D341Med (cell line): ENCODE measurements at regions not wholly inside any gene's neighbourhood (a gene's known extent, or its start where the extent isn't known, plus 50 kb on each side); places are given as distances from the start of the nearest gene placed in this dataset.
"Not testable (repeated sequence)": the region's sequence is repeated elsewhere in the genome, so short reads cannot be mapped to it uniquely, and the experiment has no call there.

Source experiments
- DNase-seq: peaks from one replicate; pipeline ENCODE4 v3.0.0; 2012; ENCODE audit warnings: low spot score

GRCh38 chr5:143908959-143909358, 97.0 kb downstream of the HMHB1 start:
- DNase-seq = no peak

DNA sequence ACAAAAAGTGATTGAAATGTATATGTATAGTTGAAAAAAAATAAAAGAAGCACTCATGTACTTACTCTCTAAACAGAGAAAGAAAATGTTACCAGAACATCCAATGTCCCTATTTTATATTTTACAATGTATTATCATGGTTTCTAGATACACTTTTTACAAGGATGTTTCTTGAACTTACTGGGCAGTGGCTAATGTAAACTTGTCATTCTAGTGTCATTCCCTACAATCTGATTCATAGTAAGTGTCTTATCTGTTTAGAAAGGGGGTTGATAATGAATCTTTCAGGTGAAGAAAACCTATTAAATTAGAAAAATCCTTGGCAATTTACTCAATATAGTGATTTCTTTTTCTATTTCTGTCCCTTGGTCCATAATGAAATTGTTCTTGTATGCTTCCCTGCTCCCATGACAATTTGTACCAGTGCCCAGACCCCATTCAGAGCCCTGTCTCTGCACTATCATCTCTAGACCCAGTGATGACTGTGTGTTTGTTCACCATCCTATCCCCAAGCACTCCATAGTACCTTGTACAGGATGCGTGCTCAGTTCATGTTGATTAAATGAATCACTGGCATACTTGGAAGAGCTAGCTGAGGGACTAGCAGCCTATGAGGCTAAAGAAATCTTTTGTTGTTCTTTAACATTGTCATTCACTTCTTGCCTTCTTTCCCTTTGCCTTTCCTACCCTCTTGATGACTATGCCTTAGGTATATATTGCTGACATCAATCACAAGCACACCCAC, 101.2 kb downstream of the HMHB1 start:
- DNase-seq = no peak

GRCh38 chr5:143914756-143915155, 102.8 kb downstream of the HMHB1 start:
- DNase-seq = no peak

DNA sequence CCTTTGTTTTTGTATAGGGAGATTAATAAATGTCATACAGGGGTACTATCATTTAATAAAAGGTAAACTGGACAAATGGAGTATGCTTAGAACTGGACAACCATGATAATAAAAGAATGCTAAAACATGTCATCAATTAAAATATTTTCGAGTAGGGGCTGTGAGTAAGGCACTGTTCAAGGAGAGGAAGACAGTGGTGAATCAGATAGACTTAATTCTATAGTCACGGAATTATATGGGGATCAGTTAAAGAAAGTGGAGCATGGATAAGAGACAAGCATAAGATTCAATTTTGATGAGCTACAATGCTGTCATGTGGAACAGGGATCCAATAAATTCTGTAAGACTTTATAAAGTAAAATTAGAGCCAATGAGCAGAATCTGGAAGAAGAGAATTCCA, 104.5 kb downstream of the HMHB1 start:
- DNase-seq = no peak

GRCh38 chr5:143918961-143919360, 107.0 kb downstream of the HMHB1 start:
- DNase-seq = no peak

DNA sequence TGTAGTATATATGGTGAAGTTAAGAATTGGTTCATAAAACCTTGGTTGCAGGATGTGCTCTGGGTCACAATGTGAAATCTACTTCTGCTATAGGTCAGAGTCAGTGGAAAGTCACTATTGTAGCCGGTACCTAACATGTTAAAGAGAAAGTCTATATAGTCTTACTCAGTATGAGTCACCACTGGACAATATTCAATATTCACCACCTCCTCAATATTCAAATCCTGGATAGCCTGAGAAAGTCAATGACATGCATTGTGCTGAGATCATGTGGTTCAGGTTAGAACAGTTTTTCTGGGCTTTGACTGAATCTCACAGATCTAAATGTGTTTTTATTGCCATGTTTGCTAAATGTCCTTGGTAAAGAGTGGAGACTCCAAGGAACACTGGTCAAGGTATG, 108.8 kb downstream of the HMHB1 start:
- no peak for DNase-seq

GRCh38 chr5:143921525-143922311, 109.8 kb downstream of the HMHB1 start:
- no peak for DNase-seq

GRCh38 chr5:143922718-143923117, 110.8 kb downstream of the HMHB1 start:
- DNase-seq = no peak

GRCh38 chr5:143923634-143924266, 111.8 kb downstream of the HMHB1 start:
- DNase-seq = no peak

GRCh38 chr5:143924311-143924978, 112.5 kb downstream of the HMHB1 start:
- no peak for DNase-seq

- not testable (repeated sequence) for DNase-seq
Measured at GRCh38 chr5:143924979-143925325, 113.0 kb downstream of the HMHB1 start.

DNA sequence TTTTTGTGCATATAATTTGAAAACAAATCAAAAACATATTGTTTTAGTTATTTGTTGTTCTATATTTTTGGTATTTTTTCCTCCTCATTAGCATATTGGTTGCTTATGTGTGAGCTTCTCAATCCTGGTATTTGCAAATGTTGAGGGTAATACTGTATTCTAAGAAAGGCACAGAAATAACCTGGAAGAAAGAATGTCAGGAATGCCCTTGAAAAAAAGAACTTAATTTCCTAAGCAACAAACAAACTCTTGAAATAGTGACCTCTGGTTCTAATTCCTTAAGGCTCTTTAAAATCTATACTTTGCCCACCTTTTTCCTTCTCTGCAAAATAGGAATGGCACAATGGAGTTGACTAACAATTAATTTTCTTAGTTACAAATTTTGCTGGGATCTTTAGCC, 117.5 kb downstream of the HMHB1 start:
- DNase-seq = no peak

- no peak for DNase-seq
Measured at GRCh38 chr5:143930561-143930960, 118.6 kb downstream of the HMHB1 start.

DNA sequence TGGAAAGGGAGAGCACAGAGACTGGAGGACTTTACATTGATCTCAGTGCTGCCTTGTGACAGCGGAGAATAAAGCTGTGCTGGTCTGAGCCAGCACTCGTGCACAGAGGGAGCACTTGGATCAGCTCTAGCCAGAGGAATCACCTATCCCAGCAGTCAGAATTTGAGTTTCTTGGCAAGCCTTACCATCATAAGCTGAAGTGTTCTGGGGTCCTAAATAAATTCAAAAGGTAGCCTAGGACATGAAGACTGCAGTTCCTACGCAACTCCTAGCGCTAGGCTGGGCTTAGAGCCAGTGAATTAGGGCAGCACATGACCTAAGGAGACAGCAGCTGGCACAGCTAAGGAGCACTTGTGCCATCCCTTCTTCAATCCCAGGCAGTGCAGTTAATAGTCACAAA, 119.5 kb downstream of the HMHB1 start:
- no peak for DNase-seq

DNA sequence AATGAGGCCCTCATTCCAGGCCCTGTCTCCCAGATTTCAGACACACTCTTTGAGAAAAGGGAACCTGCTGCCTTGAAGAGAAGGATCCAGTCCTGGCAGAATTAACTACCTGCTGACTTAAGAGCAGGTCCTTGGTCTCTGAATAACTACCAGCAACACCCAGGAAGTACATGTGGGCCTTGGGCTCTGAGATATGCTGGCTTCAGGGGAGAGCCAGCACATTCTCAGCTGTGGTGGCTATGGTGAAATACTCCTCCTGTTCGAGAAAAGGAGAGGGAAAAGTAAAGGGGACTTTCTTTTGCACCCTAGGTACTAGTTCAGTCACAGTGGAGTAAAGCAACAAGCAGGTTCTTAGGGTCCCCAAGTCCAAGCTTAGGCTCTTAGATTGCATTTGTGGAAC, 120.0 kb downstream of the HMHB1 start:
- no peak for DNase-seq

GRCh38 chr5:143932584-143932983, 120.6 kb downstream of the HMHB1 start:
- no peak for DNase-seq

DNA sequence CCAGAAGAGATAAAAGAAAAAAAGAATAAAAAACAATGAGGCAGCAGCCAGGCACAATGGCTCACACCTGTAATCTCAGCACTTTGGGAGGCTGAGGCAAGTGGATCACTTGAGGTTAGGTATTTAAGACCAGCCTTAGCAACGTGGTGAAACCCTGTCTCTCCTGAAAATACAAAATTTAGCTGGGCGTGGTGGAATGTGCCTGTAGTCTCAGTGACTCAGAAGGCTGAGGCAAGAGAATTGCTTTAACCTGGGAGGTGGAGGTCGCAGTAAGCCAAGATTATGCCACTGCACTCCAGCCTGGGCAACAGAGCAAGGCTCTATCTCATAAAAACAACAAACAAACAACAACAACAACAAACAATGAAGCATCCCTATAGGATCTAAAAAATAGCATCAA, 121.5 kb downstream of the HMHB1 start:
- DNase-seq = no peak

DNA sequence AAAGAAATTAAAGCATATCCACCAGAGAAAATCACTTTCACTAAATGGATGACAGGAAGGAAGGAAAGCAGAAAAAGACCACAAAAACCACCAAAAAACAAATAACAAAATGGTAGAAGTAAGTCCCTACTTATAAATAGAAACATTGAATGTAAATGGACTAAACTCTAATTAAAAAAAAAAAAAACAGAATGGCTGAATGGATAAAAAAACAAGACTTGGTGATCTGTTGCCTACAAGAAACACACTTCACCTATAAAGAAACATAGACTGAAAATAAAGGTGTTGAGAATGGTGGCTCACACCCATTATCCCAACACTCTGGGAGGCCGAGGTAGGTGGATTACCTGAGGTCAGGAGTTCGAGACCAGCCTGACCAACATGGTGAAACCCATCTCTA, 122.9 kb downstream of the HMHB1 start:
- DNase-seq = no peak

DNA sequence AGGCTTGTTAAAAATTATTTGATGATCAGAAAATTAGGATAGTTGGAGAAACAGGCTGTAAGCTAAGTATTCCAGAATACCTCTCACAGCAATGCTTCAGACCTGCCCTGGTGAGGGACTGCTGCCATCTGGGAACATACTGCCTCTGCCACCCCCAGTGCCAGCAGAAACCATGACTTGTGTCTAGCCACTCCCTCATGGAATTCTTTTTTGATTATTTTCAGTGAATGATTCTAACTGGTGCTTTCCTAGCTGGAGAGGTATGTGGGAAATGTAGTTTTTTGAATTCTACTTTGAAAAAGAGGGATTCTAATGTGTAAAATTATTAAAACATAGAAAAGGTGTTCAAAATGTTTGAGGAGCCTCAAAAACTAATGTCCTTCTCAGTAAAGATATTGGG, 126.3 kb downstream of the HMHB1 start:
- no peak for DNase-seq

DNA sequence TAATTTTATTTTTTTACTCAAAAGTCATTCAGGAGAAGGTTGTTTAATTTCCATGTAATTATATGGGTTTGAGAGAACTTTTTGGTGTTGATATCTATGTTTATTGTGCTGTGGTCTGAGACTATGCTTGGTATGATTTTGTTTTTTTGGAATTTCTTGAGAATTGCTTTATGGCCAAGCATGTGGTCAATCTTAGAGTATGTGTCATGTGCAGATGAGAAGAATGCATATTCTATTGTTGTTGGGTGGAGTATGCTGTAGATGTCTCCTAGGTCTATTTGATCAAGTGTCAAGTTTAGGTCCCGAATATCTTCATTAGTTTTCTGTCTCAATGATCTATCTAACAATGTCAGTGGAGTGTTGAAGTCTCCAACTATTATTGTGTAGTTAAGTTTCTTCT, 134.9 kb downstream of the HMHB1 start:
- DNase-seq = no peak

DNA sequence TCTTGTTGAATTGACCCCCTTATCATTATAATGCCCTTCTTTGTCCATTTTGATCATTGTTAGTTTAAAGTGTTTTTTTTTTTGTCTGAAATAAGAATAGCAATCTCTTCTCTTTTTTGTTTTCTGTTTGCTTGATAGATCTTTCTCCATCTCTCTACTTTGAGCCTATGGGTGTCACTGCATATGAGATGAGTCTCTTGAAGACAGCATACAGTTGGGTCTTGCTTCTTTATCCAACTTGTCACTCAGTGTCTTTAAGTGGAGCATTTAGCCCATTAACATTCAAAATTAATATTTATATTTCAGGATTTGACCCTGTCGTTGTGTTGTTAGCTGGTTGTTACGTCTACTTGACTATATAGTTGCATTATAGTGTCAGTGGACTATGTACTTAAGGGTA, 135.4 kb downstream of the HMHB1 start:
- DNase-seq = no peak

DNA sequence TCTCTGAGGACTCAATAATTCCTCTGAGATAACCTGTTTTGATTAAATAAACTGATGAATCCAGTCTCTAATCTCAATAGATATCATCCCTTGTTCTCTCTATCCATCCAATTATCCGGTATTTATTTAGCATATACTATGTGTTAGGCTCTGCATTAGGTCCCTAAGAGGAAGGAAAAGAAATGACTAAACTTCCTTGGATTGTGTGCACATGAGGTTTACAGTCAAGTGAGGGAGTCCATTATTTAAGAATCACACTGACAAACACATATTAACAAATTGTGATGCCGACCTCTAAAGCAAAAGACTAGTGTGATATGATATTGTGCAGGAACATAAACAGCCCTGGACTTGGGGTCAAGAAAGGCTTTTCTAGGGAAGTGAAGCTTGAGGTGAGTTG, 140.8 kb downstream of the HMHB1 start:
- DNase-seq = no peak

GRCh38 chr5:143953851-143954250, 141.9 kb downstream of the HMHB1 start:
- no peak for DNase-seq
